Activated CD8-positive, alpha-beta memory T cell treated with anti-CD3 and anti-CD28 coated beads, Interleukin-2, amount 50 U/mL, for 1 hour (primary cell): ENCODE measurements at regions not wholly inside any gene's neighbourhood (a gene's known extent, or its start where the extent isn't known, plus 50 kb on each side); places are given as distances from the start of the nearest gene placed in this dataset.
"Not testable (repeated sequence)": the region's sequence is repeated elsewhere in the genome, so short reads cannot be mapped to it uniquely, and the experiment has no call there.

Experiments
- DNase-seq: peaks from one replicate; pipeline ENCODE4 v3.0.0-alpha.2; 2020; ENCODE audit errors: extremely low read depth

DNA sequence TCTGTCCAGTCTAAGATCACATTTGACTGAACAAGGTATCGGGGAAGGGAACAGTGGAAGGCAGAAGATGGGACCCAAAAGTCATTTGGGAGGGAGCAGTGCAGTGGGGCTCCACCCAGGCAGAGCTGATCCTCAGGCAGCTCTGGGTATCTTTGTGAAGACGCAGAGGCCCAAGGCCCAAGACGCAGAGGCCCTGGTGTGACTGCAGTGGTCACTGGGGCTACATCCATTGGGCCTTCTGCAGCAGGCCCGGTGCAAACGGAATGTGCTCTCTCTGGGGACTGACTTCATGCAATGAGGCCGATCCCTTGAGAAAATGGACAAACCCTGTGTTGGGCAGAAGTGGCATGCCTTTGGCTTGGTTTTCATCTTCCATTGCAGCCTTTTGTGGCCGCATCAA, 463.4 kb upstream of the ZNF507 start:
- DNase-seq: no peak

DNA sequence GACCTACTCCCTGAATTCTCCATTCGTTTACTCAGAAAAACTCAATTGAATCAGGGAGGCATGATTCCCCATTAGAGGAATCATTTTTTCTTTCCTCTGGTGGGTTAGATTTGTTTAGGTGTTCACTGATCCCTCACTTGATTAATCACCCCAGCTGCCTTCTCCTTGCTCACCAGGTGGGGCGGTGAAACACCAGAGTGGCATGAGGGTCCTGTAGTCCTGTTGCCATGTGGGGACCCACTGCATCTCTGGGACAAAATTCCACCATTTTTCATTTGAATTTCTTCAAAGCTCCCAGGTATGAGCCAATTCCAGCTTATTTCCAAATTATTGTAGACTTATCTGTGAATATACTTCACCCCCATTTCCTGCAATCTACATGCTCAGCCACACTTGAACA, 462.7 kb upstream of the ZNF507 start:
- no peak for DNase-seq

- no peak for DNase-seq
Observed at GRCh38 chr19:31883296-31883990, 462.0 kb upstream of the ZNF507 start.

- DNase-seq: no peak
Observed at GRCh38 chr19:31885280-31885853, 460.0 kb upstream of the ZNF507 start.

DNA sequence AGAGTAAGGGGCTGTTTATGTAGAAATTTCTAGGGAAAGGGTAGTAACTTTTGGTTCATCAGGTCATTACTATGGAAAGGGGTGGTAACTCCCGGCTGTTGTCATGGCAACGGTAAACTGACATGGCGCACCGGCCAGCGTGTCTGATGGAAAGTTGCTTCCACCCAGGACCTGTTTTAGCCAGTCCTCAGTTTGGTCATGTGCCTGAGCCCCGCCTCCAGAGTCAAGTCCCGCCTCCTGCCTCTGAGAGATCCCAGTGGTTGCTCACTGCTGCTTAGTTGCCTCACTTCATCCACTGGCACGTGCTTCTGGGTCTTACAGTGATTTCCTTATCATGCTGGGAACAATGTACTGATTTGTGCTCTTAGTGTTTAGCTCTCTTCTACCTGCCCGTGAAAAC, 455.2 kb upstream of the ZNF507 start:
- DNase-seq: no peak

- no peak for DNase-seq
Observed at GRCh38 chr19:31892060-31892459, 453.4 kb upstream of the ZNF507 start.

DNA sequence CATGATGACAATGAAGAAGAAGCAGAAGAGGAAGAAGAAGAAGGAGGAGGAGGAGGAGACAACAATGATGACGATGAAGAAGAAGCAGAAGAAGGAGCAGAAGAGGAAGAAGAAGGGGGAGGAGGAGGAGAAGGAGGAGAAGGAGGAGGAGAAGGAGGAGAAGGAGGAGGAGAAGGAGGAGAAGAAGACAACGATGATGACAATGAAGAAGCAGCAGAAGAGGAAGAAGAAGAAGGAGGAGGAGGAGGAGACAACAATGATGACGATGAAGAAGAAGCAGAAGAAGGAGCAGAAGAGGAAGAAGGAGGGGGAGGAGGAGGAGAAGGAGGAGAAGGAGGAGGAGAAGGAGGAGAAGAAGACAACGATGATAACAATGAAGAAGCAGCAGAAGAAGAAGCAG, 451.9 kb upstream of the ZNF507 start:
- not testable (repeated sequence) for DNase-seq

DNA sequence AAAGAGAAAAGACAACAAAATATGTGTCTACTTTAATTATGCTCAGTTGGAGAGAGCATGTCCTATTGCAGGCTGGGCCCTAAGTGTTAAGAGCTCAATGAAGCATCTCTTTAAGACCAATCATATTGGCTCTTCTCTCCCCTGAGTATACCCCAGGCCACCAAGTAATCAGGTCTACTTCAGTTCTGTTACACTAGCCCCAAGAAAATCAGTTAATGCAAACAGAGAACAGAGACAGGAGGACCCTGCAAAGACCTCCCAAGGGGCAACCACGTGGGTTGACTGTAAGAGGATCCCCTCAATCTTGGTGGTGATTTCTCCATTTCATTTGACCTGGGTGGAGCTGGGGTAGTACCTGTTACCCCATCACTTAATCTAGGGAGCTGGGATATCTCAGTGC, 451.0 kb upstream of the ZNF507 start:
- no peak for DNase-seq

- no peak for DNase-seq
Observed at GRCh38 chr19:31897292-31897691, 448.1 kb upstream of the ZNF507 start.

DNA sequence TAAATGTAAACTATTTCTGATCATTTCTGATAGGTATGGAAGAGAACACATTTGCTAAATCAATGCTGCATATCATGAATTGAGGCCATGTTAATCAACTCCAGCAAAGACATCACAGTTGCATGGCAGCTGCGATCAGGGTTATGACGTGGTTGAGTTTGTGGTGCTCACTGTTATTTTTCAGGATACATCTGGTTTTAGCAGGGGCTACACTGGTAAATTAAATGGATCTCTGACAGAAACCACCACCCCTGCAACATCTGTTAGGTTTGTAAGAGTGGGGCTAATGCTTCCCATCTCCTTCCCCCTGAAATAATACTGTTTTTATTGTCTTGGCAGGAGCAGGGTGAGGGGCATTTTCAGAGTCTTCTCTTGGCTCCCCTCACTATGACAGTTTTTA, 444.4 kb upstream of the ZNF507 start:
- no peak for DNase-seq

GRCh38 chr19:31902821-31903220, 442.6 kb upstream of the ZNF507 start:
- no peak for DNase-seq

DNA sequence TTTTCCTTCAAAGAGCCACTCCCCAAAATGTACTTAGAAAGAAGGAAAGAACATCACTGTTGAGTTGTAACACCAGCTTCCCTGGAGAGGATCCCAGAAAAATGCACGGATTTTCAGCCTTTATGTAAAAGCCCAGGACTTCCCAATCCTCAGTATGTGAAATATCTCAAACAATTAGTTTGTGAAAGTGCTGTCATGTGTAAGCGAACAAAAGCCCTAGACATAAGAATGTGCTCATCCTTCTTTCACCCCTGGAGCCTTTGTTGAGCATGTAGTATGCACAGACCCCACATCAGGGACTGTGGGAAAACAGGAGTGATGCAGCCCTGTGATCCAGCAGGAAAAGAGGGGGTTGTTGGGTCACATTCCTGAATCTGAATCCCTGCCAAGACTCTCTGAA, 441.4 kb upstream of the ZNF507 start:
- no peak for DNase-seq

- DNase-seq: no peak
Observed at GRCh38 chr19:31906111-31906871, 439.1 kb upstream of the ZNF507 start.

- no peak for DNase-seq
Observed at GRCh38 chr19:31907661-31908060, 437.7 kb upstream of the ZNF507 start.

DNA sequence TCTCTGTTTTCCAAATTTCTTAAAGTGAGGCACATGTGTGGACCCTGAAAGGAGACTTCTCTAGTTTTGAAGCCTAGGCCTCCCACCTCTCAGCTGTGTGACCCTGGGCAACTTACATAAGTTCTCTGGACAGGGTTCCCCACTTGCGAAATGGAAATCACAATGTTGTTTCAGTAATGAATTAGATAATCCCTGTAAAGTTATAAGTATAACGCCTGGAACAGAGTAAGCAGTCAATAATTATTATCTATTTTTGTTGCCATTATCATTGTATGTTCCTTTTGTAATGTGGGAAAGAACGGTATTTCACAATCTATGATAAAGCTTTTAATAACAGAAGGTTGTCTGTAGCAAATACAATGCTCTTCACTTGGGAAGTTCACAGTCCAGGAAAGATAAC, 437.3 kb upstream of the ZNF507 start:
- DNase-seq: no peak

DNA sequence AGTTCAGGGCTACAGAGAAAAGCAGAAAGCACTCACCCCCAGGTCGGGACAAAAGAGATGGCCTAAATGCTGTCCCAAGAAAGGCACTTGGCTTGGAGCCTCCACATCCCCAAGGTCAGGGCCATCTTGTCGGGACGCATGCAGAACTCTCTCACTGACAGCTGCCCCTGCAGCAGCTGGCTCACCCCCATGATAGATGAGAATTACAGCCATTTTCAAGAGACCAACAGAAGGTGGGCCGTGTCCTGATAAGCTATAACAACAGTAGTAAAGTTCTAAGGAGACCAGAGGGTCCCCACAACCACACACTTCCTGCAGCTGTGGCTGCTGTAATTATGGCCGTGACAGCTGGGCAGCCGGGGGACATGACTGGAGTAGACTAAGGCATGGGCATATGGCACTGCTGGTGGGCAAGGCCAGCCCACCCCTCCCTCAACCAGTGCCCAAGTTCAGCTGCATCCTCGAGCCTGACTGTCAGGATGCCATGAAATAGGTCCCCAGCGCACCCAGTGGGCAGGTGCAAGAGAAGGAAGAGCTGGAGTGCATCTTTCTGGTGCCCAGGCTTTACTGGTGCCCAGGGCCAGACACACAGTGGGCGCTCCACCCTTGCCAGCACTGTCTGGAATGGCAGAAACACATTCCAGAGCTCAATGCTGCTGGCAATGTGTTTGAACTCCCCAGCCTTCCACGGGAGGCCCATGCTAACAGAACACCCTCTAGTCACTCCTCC, 436.7 kb upstream of the ZNF507 start:
- no peak for DNase-seq

GRCh38 chr19:31910224-31910623, 435.2 kb upstream of the ZNF507 start:
- DNase-seq: no peak

- no peak for DNase-seq
Observed at GRCh38 chr19:31911577-31911976, 433.8 kb upstream of the ZNF507 start.

- no peak for DNase-seq
Observed at GRCh38 chr19:31913103-31913661, 432.2 kb upstream of the ZNF507 start.

GRCh38 chr19:31930401-31930800, 415.0 kb upstream of the ZNF507 start:
- no peak for DNase-seq

DNA sequence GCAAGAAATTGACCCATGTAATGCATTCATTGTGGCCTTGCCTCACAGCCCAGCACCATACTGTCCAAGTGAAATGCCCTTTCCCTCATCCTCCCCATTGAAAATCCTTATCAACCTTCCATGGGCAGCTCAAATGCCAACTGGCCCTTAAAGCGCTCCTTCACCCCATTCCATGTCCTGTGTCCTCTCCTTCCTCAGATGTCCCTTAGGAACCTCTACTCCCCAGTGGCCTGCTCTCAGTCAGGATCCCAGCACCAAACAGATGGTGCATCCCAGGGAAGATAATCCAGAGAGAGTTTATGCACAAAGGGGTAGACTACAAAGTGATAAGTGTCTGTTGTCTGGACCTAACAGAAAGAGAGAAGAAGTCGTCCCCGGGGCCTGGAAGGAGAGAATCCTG, 407.4 kb upstream of the ZNF507 start:
- no peak for DNase-seq

DNA sequence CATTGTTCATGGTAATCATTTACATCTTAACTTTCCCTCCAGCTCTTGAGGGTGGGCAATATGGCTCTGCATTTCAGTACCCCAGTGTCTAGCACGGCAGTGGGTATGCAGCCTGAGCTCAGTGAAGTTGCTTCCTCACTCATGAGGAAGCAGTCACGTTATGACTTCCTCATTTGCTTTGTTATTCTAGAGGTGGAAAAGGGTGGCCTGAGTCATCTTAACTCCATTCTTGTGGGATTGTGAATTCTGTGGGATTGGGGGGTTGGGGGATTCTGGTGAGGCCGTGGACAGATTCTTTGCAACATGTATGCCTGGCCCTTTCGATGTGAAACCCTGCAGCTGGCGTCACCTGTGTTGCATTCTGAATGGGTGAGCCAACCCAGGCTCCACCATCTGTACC, 406.7 kb upstream of the ZNF507 start:
- no peak for DNase-seq
